ENCODE measurements at regions not wholly inside any gene's neighbourhood (a gene's known extent, or its start where the extent isn't known, plus 50 kb on each side); places are given as distances from the start of the nearest gene placed in this dataset.

- no peak for DNase-seq
These were observed 293.2 kb upstream of the HABP2 start for GRCh38 chr10:113259576-113260226.

- no peak for DNase-seq
These were observed 291.7 kb upstream of the HABP2 start for GRCh38 chr10:113261161-113261560.

- no peak for DNase-seq
These were observed 291.2 kb upstream of the HABP2 start for GRCh38 chr10:113261611-113262091.

GRCh38 chr10:113263056-113263455 is 289.8 kb upstream of the HABP2 start:
- DNase-seq = no peak

GRCh38 chr10:113264333-113265131 is 288.3 kb upstream of the HABP2 start:
- DNase-seq = no peak

- DNase-seq = no peak
These were observed 286.7 kb upstream of the HABP2 start for GRCh38 chr10:113266147-113266546.

GRCh38 chr10:113267619-113268562 is 285.0 kb upstream of the HABP2 start:
- no peak for DNase-seq

GRCh38 chr10:113269333-113269732 is 283.5 kb upstream of the HABP2 start:
- no peak for DNase-seq

GRCh38 chr10:113272511-113272910 is 280.3 kb upstream of the HABP2 start:
- DNase-seq = no peak

GRCh38 chr10:113273181-113274163 is 279.4 kb upstream of the HABP2 start:
- no peak for DNase-seq

GRCh38 chr10:113274176-113274829 is 278.6 kb upstream of the HABP2 start:
- DNase-seq = no peak

- DNase-seq = no peak
These were observed 274.6 kb upstream of the HABP2 start for GRCh38 chr10:113278221-113278620.

- no peak for DNase-seq
These were observed 274.2 kb upstream of the HABP2 start for GRCh38 chr10:113278664-113279063.

- no peak for DNase-seq
These were observed 273.6 kb upstream of the HABP2 start for GRCh38 chr10:113279262-113279661.

- DNase-seq = no peak
These were observed 270.3 kb upstream of the HABP2 start for GRCh38 chr10:113282564-113282963.

- no peak for DNase-seq
These were observed 269.7 kb upstream of the HABP2 start for GRCh38 chr10:113283189-113283588.

- no peak for DNase-seq
These were observed 268.2 kb upstream of the HABP2 start for GRCh38 chr10:113284635-113285034.

GRCh38 chr10:113285305-113285704 is 267.5 kb upstream of the HABP2 start:
- no peak for DNase-seq

- no peak for DNase-seq
These were observed 265.3 kb upstream of the HABP2 start for GRCh38 chr10:113287592-113287991.

- no peak for DNase-seq
These were observed 262.7 kb upstream of the HABP2 start for GRCh38 chr10:113290137-113290536.

GRCh38 chr10:113291413-113291812 is 261.4 kb upstream of the HABP2 start:
- no peak for DNase-seq
